GM23338 (cell line): ENCODE measurements at regions not wholly inside any gene's neighbourhood (a gene's known extent, or its start where the extent isn't known, plus 50 kb on each side); places are given as distances from the start of the nearest gene placed in this dataset.

Experiments
- ATAC-seq: fragments of 200-7000 bp; cut with Tn5 transposase; 3 replicates; pipeline ENCODE4 v1.9.1; 2020
- DNase-seq: peaks from one replicate; pipeline ENCODE4 v3.0.0-alpha.2; 2015; ENCODE audit warnings: low spot score
- H2AFZ ChIP-seq: fragments of 200-600 bp; sonication (generic); 2 replicates; pipeline ENCODE4 v1.8.0; 2016; ENCODE audit warnings: antibody characterized with exemption, mild to moderate bottlenecking, moderate library complexity
- H3F3A ChIP-seq: fragments of 200-600 bp; sonication (generic); replicated peaks from 2 replicates; pipeline ENCODE4 v1.8.0; 2017; ENCODE audit warnings: antibody characterized with exemption, mixed run types, low read depth
- H3K27ac ChIP-seq: fragments of 200-600 bp; sonication (generic); 2 replicates; pipeline ENCODE4 v1.6.1; 2016; ENCODE audit warnings: low read depth
- H3K27me3 ChIP-seq: fragments of 200-600 bp; sonication (generic); 2 replicates; pipeline ENCODE4 v1.8.0; 2016; ENCODE audit warnings: mild to moderate bottlenecking, mixed run types, moderate library complexity; ENCODE audit not compliant: insufficient read depth
- H3K36me3 ChIP-seq: fragments of 200-600 bp; sonication (generic); 2 replicates; pipeline ENCODE4 v1.8.0; 2016; ENCODE audit warnings: mild to moderate bottlenecking; ENCODE audit not compliant: insufficient read depth
- H3K4me1 ChIP-seq: fragments of 200-600 bp; sonication (generic); 2 replicates; pipeline ENCODE4 v1.8.0; 2016; ENCODE audit warnings: mild to moderate bottlenecking, moderate library complexity; ENCODE audit not compliant: insufficient read depth
- H3K4me2 ChIP-seq: fragments of 200-600 bp; sonication (generic); 2 replicates; pipeline ENCODE4 v1.7.1; 2017; ENCODE audit warnings: mixed run types
- H3K4me3 ChIP-seq: fragments of 200-600 bp; sonication (generic); 2 replicates; pipeline ENCODE4 v1.6.1; 2016; ENCODE audit warnings: mixed run types
- H3K79me2 ChIP-seq: fragments of 200-600 bp; sonication (generic); replicated peaks from 2 replicates; pipeline ENCODE4 v1.8.0; 2017; ENCODE audit warnings: mild to moderate bottlenecking; ENCODE audit not compliant: insufficient read depth
- H3K9me2 ChIP-seq: fragments of 200-600 bp; sonication (generic); 2 replicates; pipeline ENCODE4 v1.8.0; 2017; ENCODE audit not compliant: insufficient read depth
- H4K20me1 ChIP-seq: fragments of 200-600 bp; sonication (generic); replicated peaks from 2 replicates; pipeline ENCODE4 v1.8.0; 2017; ENCODE audit warnings: mild to moderate bottlenecking; ENCODE audit not compliant: insufficient read depth
- H3K27ac Mint-ChIP-seq: 2 replicates; pipeline ENCODE4 v1.8.0; 2020; ENCODE audit warnings: inconsistent platforms, mild to moderate bottlenecking, moderate library complexity, mixed read lengths
- H3K27me3 Mint-ChIP-seq: 3 replicates; pipeline ENCODE4 v1.8.0; 2022; ENCODE audit warnings: low read depth, mild to moderate bottlenecking, moderate library complexity, mixed read lengths, inconsistent platforms; ENCODE audit not compliant: insufficient read depth, poor library complexity
- H3K36me3 Mint-ChIP-seq: 3 replicates; pipeline ENCODE4 v1.8.0; 2021; ENCODE audit warnings: low read depth, mild to moderate bottlenecking, inconsistent platforms, moderate library complexity, mixed read lengths
- H3K4me1 Mint-ChIP-seq: 3 replicates; pipeline ENCODE4 v1.8.0; 2020; ENCODE audit warnings: mild to moderate bottlenecking, inconsistent platforms, mixed read lengths
- H3K4me3 Mint-ChIP-seq: 3 replicates; pipeline ENCODE4 v1.8.0; 2021; ENCODE audit warnings: moderate library complexity, mild to moderate bottlenecking, inconsistent platforms, mixed read lengths
- H3K9me3 Mint-ChIP-seq: 3 replicates; pipeline ENCODE4 v1.8.0; 2020; ENCODE audit warnings: moderate library complexity, mild to moderate bottlenecking, inconsistent platforms, mixed read lengths
- CREB1 ChIP-seq: fragments of 250-450 bp; sonication (Bioruptor Pico); IDR thresholded peaks from 2 replicates; pipeline ENCODE4 v1.5.0; 2020; ENCODE audit warnings: low read depth, mild to moderate bottlenecking, moderate library complexity
- EZH2 ChIP-seq: fragments of 200-600 bp; sonication (generic); IDR thresholded peaks from one replicate; pipeline ENCODE4 v1.8.0; 2017; ENCODE audit warnings: antibody characterized with exemption, mild to moderate bottlenecking, low read depth; ENCODE audit not compliant: unreplicated experiment
- EZH2phosphoT487 ChIP-seq: fragments of 200-600 bp; sonication (generic); IDR thresholded peaks from one replicate; pipeline ENCODE4 v1.8.1; 2018; ENCODE audit warnings: antibody characterized with exemption; ENCODE audit not compliant: unreplicated experiment
- JUNB ChIP-seq: IDR thresholded peaks from one replicate; pipeline ENCODE4 v1.6.1; 2016; ENCODE audit warnings: antibody characterized with exemption; ENCODE audit not compliant: unreplicated experiment
- NANOG ChIP-seq: IDR thresholded peaks from 2 replicates; pipeline ENCODE4 v1.6.1; 2016; ENCODE audit warnings: antibody characterized with exemption, borderline replicate concordance
- POLR2AphosphoS5 ChIP-seq: IDR thresholded peaks from 2 replicates; pipeline ENCODE4 v1.6.1; 2016; ENCODE audit warnings: antibody characterized with exemption, low read depth
- REST ChIP-seq: IDR thresholded peaks from one replicate; pipeline ENCODE4 v1.6.1; 2018; ENCODE audit warnings: antibody characterized with exemption; ENCODE audit not compliant: unreplicated experiment
- STAT1 ChIP-seq: IDR thresholded peaks from one replicate; pipeline ENCODE4 v1.6.1; 2016; ENCODE audit warnings: antibody characterized with exemption; ENCODE audit not compliant: unreplicated experiment
- ZNF114 ChIP-seq: fragments of 250-450 bp; sonication (Bioruptor Pico); IDR thresholded peaks from 2 replicates; pipeline ENCODE4 v1.5.0; 2020; ENCODE audit warnings: mild to moderate bottlenecking, moderate library complexity
- ZNF331 ChIP-seq: fragments of 250-450 bp; sonication (Bioruptor Pico); IDR thresholded peaks from 2 replicates; pipeline ENCODE4 v1.5.0; 2020; ENCODE audit warnings: low read depth, mild to moderate bottlenecking, moderate library complexity
- TF ChIP-seq, protein P1 (sequence below), 2 experiments: fragments of 200-600 bp in 1 of 2; sonication (generic) in 1 of 2; conservative IDR thresholded peaks; 2 replicates each; pipeline versions ENCODE4 v1.5.1 to v1.6.1; 2016 to 2017; ENCODE audit warnings: antibody characterized with exemption in 2 of 2, low read depth in 2 of 2, mild to moderate bottlenecking in 2 of 2, moderate library complexity in 1 of 2
- TF ChIP-seq, protein P2 (sequence below): IDR thresholded peaks from 2 replicates; pipeline ENCODE4 v1.6.1; 2016; ENCODE audit warnings: antibody characterized with exemption

GRCh38 chr4:32564626-32565025 is 1844.5 kb downstream of the PCDH7 start (continued):
- no peak for TF ChIP-seq POLR2AphosphoS5
- no peak for TF ChIP-seq ZNF114 (CRISPR knock-in tag)
- TF ChIP-seq JUNB = no peak
- no peak for TF ChIP-seq ZNF331
- no peak for TF ChIP-seq REST
- TF ChIP-seq NANOG = no peak
- TF ChIP-seq, protein P1, sequence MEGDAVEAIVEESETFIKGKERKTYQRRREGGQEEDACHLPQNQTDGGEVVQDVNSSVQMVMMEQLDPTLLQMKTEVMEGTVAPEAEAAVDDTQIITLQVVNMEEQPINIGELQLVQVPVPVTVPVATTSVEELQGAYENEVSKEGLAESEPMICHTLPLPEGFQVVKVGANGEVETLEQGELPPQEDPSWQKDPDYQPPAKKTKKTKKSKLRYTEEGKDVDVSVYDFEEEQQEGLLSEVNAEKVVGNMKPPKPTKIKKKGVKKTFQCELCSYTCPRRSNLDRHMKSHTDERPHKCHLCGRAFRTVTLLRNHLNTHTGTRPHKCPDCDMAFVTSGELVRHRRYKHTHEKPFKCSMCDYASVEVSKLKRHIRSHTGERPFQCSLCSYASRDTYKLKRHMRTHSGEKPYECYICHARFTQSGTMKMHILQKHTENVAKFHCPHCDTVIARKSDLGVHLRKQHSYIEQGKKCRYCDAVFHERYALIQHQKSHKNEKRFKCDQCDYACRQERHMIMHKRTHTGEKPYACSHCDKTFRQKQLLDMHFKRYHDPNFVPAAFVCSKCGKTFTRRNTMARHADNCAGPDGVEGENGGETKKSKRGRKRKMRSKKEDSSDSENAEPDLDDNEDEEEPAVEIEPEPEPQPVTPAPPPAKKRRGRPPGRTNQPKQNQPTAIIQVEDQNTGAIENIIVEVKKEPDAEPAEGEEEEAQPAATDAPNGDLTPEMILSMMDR (conservative IDR thresholded peaks at IDR 0.05; ENCODE audit: low read depth in 2 of 2) = no peak

DNA sequence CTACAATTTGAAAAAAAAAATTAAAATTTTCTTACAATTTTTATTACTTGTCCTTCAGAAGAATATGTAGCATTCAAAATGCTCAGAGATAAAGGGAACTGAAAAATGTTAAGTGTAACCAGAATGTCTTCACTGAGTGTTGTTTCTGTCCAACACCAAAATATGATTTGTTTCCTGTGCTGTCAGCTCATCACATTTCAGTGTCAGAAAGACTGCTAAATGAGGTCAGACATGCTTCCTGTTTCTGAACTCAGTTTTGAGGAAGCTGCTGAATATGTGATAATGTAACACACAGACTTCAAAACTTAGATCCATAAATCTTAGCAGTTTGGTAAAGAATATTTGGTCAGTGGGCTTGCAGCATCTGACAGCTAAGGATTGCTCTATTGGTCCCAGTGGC is 1849.7 kb downstream of the PCDH7 start:
- H4K20me1 ChIP-seq = no peaks in the 10 kb centered on the region
- no peaks in the 10 kb centered on the region for H3K36me3 Mint-ChIP-seq
- H3K4me1 Mint-ChIP-seq = peaks cover 3% of the 10 kb centered on the region; the same call in 2 of the 3 replicates
- H2AFZ ChIP-seq = no peak overlapping the region
- no peaks in the 10 kb centered on the region for H3K9me2 ChIP-seq
- H3K27me3 Mint-ChIP-seq = peaks cover 2% of the 10 kb centered on the region
- no peaks in the 10 kb centered on the region for H3K27me3 ChIP-seq
- no peak overlapping the region for H3K4me3 ChIP-seq
- no peaks in the 10 kb centered on the region for H3K9me3 Mint-ChIP-seq
- no peaks in the 10 kb centered on the region for H3K36me3 ChIP-seq
- H3K27ac ChIP-seq = no peak overlapping the region
- no peak overlapping the region for H3K4me2 ChIP-seq
- ATAC-seq (no peak), DNase-seq (no peak)
- H3K4me3 Mint-ChIP-seq = no peak overlapping the region
- H3K4me1 ChIP-seq = no peaks in the 10 kb centered on the region
- TF ChIP-seq EZH2phosphoT487 = no peak
- TF ChIP-seq EZH2 = no peak
- TF ChIP-seq CREB1 = no peak
- no peak for TF ChIP-seq ZNF331
- no peak for TF ChIP-seq POLR2AphosphoS5
- no peak for TF ChIP-seq NANOG
- TF ChIP-seq STAT1 = no peak
- TF ChIP-seq JUNB = no peak
- TF ChIP-seq, protein P2, sequence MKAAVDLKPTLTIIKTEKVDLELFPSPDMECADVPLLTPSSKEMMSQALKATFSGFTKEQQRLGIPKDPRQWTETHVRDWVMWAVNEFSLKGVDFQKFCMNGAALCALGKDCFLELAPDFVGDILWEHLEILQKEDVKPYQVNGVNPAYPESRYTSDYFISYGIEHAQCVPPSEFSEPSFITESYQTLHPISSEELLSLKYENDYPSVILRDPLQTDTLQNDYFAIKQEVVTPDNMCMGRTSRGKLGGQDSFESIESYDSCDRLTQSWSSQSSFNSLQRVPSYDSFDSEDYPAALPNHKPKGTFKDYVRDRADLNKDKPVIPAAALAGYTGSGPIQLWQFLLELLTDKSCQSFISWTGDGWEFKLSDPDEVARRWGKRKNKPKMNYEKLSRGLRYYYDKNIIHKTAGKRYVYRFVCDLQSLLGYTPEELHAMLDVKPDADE = no peak
- TF ChIP-seq, protein P1 (conservative IDR thresholded peaks at IDR 0.05; ENCODE audit: low read depth in 2 of 2) = no peak
- no peak for TF ChIP-seq ZNF114 (CRISPR knock-in tag)
- no peak for TF ChIP-seq REST
- H3F3A ChIP-seq = no peaks in the 10 kb centered on the region
- no peaks in the 10 kb centered on the region for H3K79me2 ChIP-seq
- no peak overlapping the region for H3K27ac Mint-ChIP-seq
